Hematopoietic multipotent progenitor cell treated with erythropoietin and hydrocortisone succinate and interleukin-3 and kit ligand, for 8 days (in vitro differentiated cells): ENCODE measurements at regions not wholly inside any gene's neighbourhood (a gene's known extent, or its start where the extent isn't known, plus 50 kb on each side); places are given as distances from the start of the nearest gene placed in this dataset.

Source experiments
- DNase-seq: peaks from one replicate; pipeline ENCODE4 v3.0.0-alpha.2; 2015

GRCh38 chr7:42617071-42617765, 294.7 kb downstream of the C7orf25 start:
- no peak for DNase-seq

- no peak for DNase-seq
Measured at GRCh38 chr7:42614636-42615035, 297.2 kb downstream of the C7orf25 start.

- DNase-seq: no peak
Measured at GRCh38 chr7:42611961-42612360, 299.9 kb downstream of the C7orf25 start.

GRCh38 chr7:42611289-42611928, 300.5 kb downstream of the C7orf25 start:
- no peak for DNase-seq

- no peak for DNase-seq
Measured at GRCh38 chr7:42606193-42606905, 305.5 kb downstream of the C7orf25 start.

- DNase-seq: no peak
Measured at GRCh38 chr7:42605406-42606192, 306.3 kb downstream of the C7orf25 start.

- no peak for DNase-seq
Measured at GRCh38 chr7:42603496-42603895, 308.4 kb downstream of the C7orf25 start.

- no peak for DNase-seq
Measured at GRCh38 chr7:42597300-42597699, 314.6 kb downstream of the C7orf25 start.

GRCh38 chr7:42596737-42597136, 315.1 kb downstream of the C7orf25 start:
- DNase-seq: no peak

- no peak for DNase-seq
Measured at GRCh38 chr7:42593860-42594259, 318.0 kb downstream of the C7orf25 start.

GRCh38 chr7:42590771-42591310, 321.0 kb downstream of the C7orf25 start:
- DNase-seq: no peak

GRCh38 chr7:42588876-42589275, 323.0 kb downstream of the C7orf25 start:
- DNase-seq: no peak

- no peak for DNase-seq
Measured at GRCh38 chr7:42587806-42588205, 324.1 kb downstream of the C7orf25 start.

- no peak for DNase-seq
Measured at GRCh38 chr7:42580061-42580460, 331.8 kb downstream of the C7orf25 start.

- no peak for DNase-seq
Measured at GRCh38 chr7:42575171-42575570, 336.7 kb downstream of the C7orf25 start.

GRCh38 chr7:42574685-42575084, 337.2 kb downstream of the C7orf25 start:
- no peak for DNase-seq

- no peak for DNase-seq
Measured at GRCh38 chr7:42573881-42574672, 337.1 kb upstream of the GLI3 start.

GRCh38 chr7:42572561-42572960, 335.6 kb upstream of the GLI3 start:
- DNase-seq: no peak

- no peak for DNase-seq
Measured at GRCh38 chr7:42572056-42572455, 335.0 kb upstream of the GLI3 start.

GRCh38 chr7:42570944-42571343, 333.9 kb upstream of the GLI3 start:
- no peak for DNase-seq

- no peak for DNase-seq
Measured at GRCh38 chr7:42567051-42567450, 330.0 kb upstream of the GLI3 start.

- DNase-seq: no peak
Measured at GRCh38 chr7:42561797-42562196, 324.8 kb upstream of the GLI3 start.
